Neural cell (in vitro differentiated cells): ENCODE measurements at regions not wholly inside any gene's neighbourhood (a gene's known extent, or its start where the extent isn't known, plus 50 kb on each side); places are given as distances from the start of the nearest gene placed in this dataset.

Experiments
- CTCF ChIP-seq: fragments of 450-650 bp; IDR thresholded peaks from 2 replicates; pipeline ENCODE4 v1.5.1; 2014; ENCODE audit warnings: antibody characterized with exemption, mild to moderate bottlenecking, moderate library complexity; ENCODE audit not compliant: poor library complexity, severe bottlenecking
- EP300 ChIP-seq: fragments of 450-650 bp; conservative IDR thresholded peaks from 2 replicates; pipeline ENCODE4 v1.6.1; 2014; ENCODE audit warnings: antibody characterized with exemption, mild to moderate bottlenecking, moderate library complexity; ENCODE audit not compliant: poor library complexity, severe bottlenecking
- EZH2 ChIP-seq: fragments of 200-600, 300-800 bp; shearing (Covaris generic), sonication (generic); IDR thresholded peaks from 2 replicates; pipeline ENCODE4 v1.6.1; 2014; ENCODE audit warnings: antibody characterized with exemption, low read length, borderline replicate concordance, mild to moderate bottlenecking; ENCODE audit not compliant: insufficient read depth, poor library complexity, severe bottlenecking
- MXI1 ChIP-seq: fragments of 450-650 bp; conservative IDR thresholded peaks from 2 replicates; pipeline ENCODE4 v1.6.1; 2014; ENCODE audit warnings: antibody characterized with exemption, mild to moderate bottlenecking; ENCODE audit not compliant: poor library complexity, severe bottlenecking
- POLR2AphosphoS5 ChIP-seq: IDR thresholded peaks from 2 replicates; pipeline ENCODE4 v1.6.1; 2012
- SMC3 ChIP-seq: fragments of 450-650 bp; conservative IDR thresholded peaks from 2 replicates; pipeline ENCODE4 v1.6.1; 2014; ENCODE audit warnings: antibody characterized with exemption, mild to moderate bottlenecking, moderate library complexity; ENCODE audit not compliant: poor library complexity

DNA sequence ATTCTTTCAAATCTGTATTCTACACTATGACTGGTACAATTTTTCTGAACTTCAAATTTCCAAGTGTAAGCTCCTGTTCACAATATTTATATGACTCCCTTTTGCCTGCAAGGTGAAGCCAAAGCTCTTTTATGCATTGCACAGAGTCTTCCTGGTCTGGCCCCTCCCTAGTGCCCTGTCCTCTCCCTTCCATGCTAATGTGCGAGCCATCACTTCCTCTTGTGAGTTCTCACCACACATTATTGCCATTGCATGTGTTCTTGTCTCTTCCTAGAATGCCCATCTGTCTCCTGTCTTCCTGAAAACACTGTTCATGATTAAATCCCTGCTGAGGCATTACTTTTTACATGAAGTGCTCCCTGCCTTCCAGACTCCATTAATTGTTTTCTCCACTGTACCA, 169.9 kb downstream of the MC4R start:
- TF ChIP-seq CTCF (no peak), EP300 (no peak), POLR2AphosphoS5 (no peak), MXI1 (no peak), SMC3 (no peak), EZH2 (no peak)
